Activated CD8-positive, alpha-beta T cell treated with anti-CD3 and anti-CD28 coated beads, Interleukin-2, amount 10 ng/mL, durations not matched to agents 7 days and 5 days (primary cell): ENCODE measurements at regions not wholly inside any gene's neighbourhood (a gene's known extent, or its start where the extent isn't known, plus 50 kb on each side); places are given as distances from the start of the nearest gene placed in this dataset.

Experiments
- ATAC-seq: fragments of 150-1000 bp; cut with Tn5 transposase; one replicate; pipeline ENCODE4 v1.10.0; 2021; ENCODE audit warnings: moderate library complexity
- CTCF ChIA-PET: fragments of 350-600 bp; sonication (Branson Sonifier 250); formaldehyde crosslinking; loops from one replicate; lab custom pipeline; 2021; ENCODE audit warnings: antibody characterized with exemption; lab: Charles Lee
- POLR2A ChIA-PET: fragments of 350-600 bp; sonication (Branson Sonifier 250); formaldehyde crosslinking; loops from one replicate; lab custom pipeline; 2021; ENCODE audit warnings: antibody characterized with exemption; lab: Charles Lee
- DNase-seq: peaks from one replicate; pipeline ENCODE4 v3.0.0-alpha.2; 2020
- H3K27ac Mint-ChIP-seq: one replicate; pipeline ENCODE4 v1.8.0; 2021; ENCODE audit warnings: mild to moderate bottlenecking, mixed read lengths
- H3K27me3 Mint-ChIP-seq: one replicate; pipeline ENCODE4 v1.8.0; 2021; ENCODE audit warnings: low read depth, mixed read lengths
- H3K36me3 Mint-ChIP-seq: one replicate; pipeline ENCODE4 v1.8.0; 2021; ENCODE audit warnings: low read depth, mixed read lengths
- H3K4me1 Mint-ChIP-seq: one replicate; pipeline ENCODE4 v1.8.0; 2021; ENCODE audit warnings: low read depth, mixed read lengths
- H3K4me3 Mint-ChIP-seq: one replicate; pipeline ENCODE4 v1.8.0; 2021; ENCODE audit warnings: mild to moderate bottlenecking, mixed read lengths
- H3K9me3 Mint-ChIP-seq: one replicate; pipeline ENCODE4 v1.8.0; 2022; ENCODE audit warnings: mixed read lengths; ENCODE audit not compliant: insufficient read depth

DNA sequence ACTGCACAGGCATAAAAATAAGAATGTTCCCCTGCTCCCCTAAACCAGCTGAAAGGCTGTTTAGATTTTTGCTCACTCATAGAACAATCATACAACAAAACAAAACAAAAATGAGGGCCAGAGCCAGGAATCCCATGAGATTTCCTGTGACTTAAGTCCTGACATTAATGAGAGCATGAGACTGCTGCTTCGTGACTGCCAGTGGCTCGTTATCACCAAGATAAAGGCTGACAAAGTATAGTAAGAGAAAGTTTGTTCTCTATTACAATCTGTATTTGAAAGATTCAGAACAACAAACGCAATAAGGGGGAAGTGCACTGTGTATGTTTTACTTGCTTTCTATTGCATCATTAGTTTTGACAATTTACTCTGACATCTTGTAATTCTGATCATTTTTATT lies 837.1 kb upstream of the C9orf72 start:
- POLR2A ChIA-PET, result no interaction called here
- Mint-ChIP-seq H3K9me3 (no peaks in the 10 kb centered on the region), H3K4me3 (no peak overlapping the region), H3K4me1 (no peaks in the 10 kb centered on the region), H3K27me3 (no peaks in the 10 kb centered on the region), H3K36me3 (no peaks in the 10 kb centered on the region), H3K27ac (no peak overlapping the region)
- DNase-seq, result no peak
- CTCF ChIA-PET, result no interaction called here
- ATAC-seq, result no peak

DNA sequence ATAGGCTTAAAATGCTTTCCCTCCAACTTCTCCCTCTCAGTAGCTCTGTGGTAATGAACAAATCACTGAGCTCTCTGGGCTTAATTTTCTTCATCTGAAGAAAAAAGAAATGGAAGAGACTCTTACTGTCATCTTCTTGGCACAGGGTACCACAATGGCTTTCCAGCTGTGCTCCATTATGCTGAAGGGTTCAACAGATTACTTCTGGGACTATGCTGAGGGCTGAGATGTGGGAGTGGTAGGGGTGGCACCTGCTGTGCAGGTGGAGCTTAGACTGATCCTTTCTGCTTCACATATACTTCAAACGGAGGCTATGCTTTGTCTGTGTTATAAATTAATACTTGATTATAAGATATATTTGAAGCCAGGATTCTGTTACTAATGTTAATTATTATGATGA lies 840.2 kb upstream of the C9orf72 start:
- no peaks in the 10 kb centered on the region for H3K27me3 Mint-ChIP-seq
- DNase-seq (no peak), ATAC-seq (no peak)
- ChIA-PET POLR2A (no interaction called here), CTCF (no interaction called here)
- H3K36me3 Mint-ChIP-seq, result no peaks in the 10 kb centered on the region
- H3K4me3 Mint-ChIP-seq, result no peak overlapping the region
- no peaks in the 10 kb centered on the region for H3K4me1 Mint-ChIP-seq
- no peaks in the 10 kb centered on the region for H3K9me3 Mint-ChIP-seq
- no peak overlapping the region for H3K27ac Mint-ChIP-seq

DNA sequence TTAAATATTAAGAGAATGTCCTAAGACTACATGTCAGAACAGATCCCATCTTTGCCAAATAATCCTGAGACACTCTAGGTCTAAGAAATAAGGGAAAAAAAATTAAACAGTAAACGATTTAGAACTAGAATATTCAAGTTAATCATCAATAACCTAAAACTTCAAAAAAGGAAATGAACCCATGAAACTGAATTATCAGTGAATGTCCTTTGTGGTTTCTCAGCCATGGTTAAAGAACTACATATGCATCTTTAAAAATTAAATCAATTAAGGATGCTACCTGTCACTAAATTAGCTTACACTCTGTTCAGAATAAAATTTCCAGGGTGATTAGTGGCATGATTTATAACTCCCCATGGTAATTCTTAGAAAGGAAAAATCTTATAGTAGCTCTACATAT lies 850.0 kb upstream of the C9orf72 start:
- H3K27me3 Mint-ChIP-seq, result no peaks in the 10 kb centered on the region
- no peak overlapping the region for H3K4me3 Mint-ChIP-seq
- CTCF ChIA-PET, result no interaction called here
- no peak overlapping the region for H3K27ac Mint-ChIP-seq
- no peaks in the 10 kb centered on the region for H3K4me1 Mint-ChIP-seq
- DNase-seq (no peak), ATAC-seq (no peak)
- no peaks in the 10 kb centered on the region for H3K36me3 Mint-ChIP-seq
- H3K9me3 Mint-ChIP-seq, result no peaks in the 10 kb centered on the region
- POLR2A ChIA-PET, result no interaction called here

DNA sequence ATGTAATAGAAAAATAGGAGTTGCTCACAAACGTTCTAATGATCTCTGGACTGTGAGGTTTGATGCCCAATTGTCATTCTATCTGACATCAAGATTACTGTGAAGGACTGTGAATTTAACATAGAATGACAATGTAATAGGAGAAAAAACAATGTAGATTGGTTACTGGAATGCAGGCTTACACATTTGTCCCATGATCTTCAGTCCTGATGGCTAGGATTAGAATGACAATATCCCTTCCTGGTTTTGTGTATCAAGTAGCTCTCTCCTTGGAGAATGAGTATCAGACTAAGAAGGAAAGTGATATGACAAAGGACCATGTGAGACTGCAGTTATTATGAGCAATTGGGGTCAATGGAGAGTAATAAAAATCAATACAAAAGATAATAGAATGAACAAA lies 862.2 kb upstream of the C9orf72 start:
- no peaks in the 10 kb centered on the region for H3K4me1 Mint-ChIP-seq
- no peak overlapping the region for H3K27ac Mint-ChIP-seq
- ATAC-seq (no peak), DNase-seq (no peak)
- no peak overlapping the region for H3K4me3 Mint-ChIP-seq
- no peaks in the 10 kb centered on the region for H3K36me3 Mint-ChIP-seq
- H3K27me3 Mint-ChIP-seq, result no peaks in the 10 kb centered on the region
- ChIA-PET POLR2A (no interaction called here), CTCF (no interaction called here)
- no peaks in the 10 kb centered on the region for H3K9me3 Mint-ChIP-seq

DNA sequence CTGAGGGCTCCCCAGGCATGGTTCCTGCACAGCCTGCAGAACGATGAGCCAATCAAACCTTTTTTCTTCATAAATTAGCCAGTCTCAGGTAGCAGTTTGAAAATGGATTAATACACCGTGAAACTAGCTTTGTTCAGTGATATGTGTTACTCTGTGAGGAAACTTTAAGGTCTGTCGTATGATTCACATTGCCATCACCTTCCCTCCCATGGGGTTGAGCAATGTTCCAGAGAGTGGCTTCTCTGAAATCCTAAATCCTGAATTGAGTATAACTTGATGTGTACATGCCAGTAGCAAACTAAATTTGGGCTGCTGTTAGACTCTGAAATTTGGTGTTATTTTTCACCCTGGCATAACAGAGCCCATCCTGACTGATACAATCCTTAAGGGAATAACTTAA lies 866.4 kb upstream of the C9orf72 start:
- Mint-ChIP-seq H3K27me3 (no peaks in the 10 kb centered on the region), H3K4me1 (no peaks in the 10 kb centered on the region), H3K9me3 (peaks cover 4% of the 10 kb centered on the region), H3K27ac (no peak overlapping the region), H3K36me3 (no peaks in the 10 kb centered on the region), H3K4me3 (no peak overlapping the region)
- CTCF ChIA-PET, result no interaction called here
- POLR2A ChIA-PET, result no interaction called here
- ATAC-seq (no peak), DNase-seq (no peak)

DNA sequence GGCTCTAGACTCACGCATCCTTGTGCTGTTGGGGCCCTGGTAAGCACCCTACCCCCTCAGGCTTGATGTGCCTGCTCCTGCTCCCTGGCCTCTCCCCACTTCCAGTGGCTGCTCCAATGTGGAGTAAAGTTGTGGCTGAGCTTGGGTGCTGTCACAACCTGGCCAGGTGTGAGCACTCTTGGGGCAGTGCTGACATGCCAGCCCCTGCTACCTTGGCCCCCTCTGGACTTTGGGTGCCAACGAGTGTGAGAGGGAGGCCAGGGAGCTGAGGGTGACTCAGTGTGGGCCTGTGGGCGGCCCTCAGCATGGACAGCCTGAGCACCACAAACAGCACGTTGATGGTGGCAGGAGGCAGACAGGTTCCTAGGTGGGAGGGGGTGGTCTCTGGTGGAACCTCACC lies 870.2 kb upstream of the C9orf72 start:
- H3K27me3 Mint-ChIP-seq, result no peaks in the 10 kb centered on the region
- POLR2A ChIA-PET, result no interaction called here
- no peaks in the 10 kb centered on the region for H3K36me3 Mint-ChIP-seq
- ATAC-seq (no peak), DNase-seq (no peak)
- no peak overlapping the region for H3K4me3 Mint-ChIP-seq
- H3K4me1 Mint-ChIP-seq, result no peaks in the 10 kb centered on the region
- CTCF ChIA-PET, result no interaction called here
- H3K27ac Mint-ChIP-seq, result no peak overlapping the region
- H3K9me3 Mint-ChIP-seq, result peaks cover 8% of the 10 kb centered on the region

DNA sequence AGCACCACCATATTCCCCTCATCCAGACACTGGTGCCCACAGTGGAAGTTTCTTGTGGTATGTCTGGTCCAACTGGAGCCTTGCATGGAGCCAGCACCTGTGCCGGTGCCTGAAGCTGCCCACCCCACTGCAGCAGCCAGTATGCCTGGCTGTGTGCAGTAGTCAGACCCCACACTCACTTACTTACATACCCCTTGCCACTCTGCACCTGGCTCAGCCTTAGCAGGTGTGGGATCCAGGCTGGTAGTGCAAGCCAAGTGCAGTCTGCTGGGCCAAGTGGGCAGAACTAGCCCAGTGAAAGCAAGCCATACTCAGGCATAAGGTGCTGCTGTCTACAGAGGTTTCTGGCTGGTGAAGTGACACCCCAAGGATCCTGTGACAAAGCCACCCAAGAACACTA lies 871.4 kb upstream of the C9orf72 start:
- no peak for DNase-seq
- CTCF ChIA-PET, result no interaction called here
- no peaks in the 10 kb centered on the region for H3K36me3 Mint-ChIP-seq
- no peak overlapping the region for H3K27ac Mint-ChIP-seq
- no peaks in the 10 kb centered on the region for H3K4me1 Mint-ChIP-seq
- ATAC-seq, result no peak
- H3K4me3 Mint-ChIP-seq, result no peak overlapping the region
- peaks cover 8% of the 10 kb centered on the region for H3K9me3 Mint-ChIP-seq
- POLR2A ChIA-PET, result no interaction called here
- no peaks in the 10 kb centered on the region for H3K27me3 Mint-ChIP-seq

DNA sequence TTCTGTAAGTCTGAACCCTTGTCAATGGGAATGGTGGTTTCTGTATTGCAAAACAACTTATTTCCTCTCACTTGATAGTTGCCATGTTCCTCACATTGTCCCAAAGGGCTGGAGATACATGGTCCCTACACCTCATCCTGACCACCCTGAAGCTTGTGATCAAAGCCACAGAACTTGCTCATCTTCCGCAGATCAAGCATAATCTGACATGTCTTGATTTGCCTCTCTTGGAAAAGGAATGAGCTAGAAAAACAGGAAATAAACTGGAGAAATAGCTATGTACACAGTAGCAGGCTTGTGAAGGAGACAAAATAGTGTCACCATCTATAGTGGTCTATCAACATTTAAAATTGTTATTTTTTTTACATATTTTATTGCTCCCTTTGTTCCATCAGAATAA lies 871.9 kb upstream of the C9orf72 start:
- H3K27ac Mint-ChIP-seq, result no peak overlapping the region
- DNase-seq, result no peak
- H3K4me1 Mint-ChIP-seq, result no peaks in the 10 kb centered on the region
- no peaks in the 10 kb centered on the region for H3K27me3 Mint-ChIP-seq
- peaks cover 8% of the 10 kb centered on the region for H3K9me3 Mint-ChIP-seq
- ATAC-seq, result no peak
- H3K4me3 Mint-ChIP-seq, result no peak overlapping the region
- ChIA-PET CTCF (no interaction called here), POLR2A (no interaction called here)
- H3K36me3 Mint-ChIP-seq, result no peaks in the 10 kb centered on the region

DNA sequence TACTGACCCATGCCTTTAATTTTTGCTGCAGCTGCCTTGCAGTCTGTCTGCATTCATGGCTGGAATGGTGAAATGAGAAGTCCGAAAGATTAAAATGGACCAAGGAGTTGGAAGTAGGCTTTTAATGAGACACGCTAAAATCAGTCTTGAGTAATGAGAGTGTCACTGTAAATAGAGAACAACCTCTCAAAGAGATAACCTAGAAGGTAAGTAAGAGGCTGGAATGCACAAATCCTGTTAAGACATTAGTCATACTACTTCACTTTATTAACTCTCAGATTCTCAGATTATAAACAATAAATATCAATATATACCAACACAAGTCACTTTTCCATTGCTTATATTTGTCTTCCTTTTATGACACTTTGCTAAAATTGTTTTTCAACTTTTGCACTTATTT lies 880.6 kb upstream of the C9orf72 start:
- ChIA-PET CTCF (no interaction called here), POLR2A (no interaction called here)
- Mint-ChIP-seq H3K4me3 (no peak overlapping the region), H3K36me3 (no peaks in the 10 kb centered on the region), H3K27ac (no peak overlapping the region), H3K4me1 (no peaks in the 10 kb centered on the region), H3K9me3 (no peaks in the 10 kb centered on the region), H3K27me3 (no peaks in the 10 kb centered on the region)
- ATAC-seq (no peak), DNase-seq (no peak)

DNA sequence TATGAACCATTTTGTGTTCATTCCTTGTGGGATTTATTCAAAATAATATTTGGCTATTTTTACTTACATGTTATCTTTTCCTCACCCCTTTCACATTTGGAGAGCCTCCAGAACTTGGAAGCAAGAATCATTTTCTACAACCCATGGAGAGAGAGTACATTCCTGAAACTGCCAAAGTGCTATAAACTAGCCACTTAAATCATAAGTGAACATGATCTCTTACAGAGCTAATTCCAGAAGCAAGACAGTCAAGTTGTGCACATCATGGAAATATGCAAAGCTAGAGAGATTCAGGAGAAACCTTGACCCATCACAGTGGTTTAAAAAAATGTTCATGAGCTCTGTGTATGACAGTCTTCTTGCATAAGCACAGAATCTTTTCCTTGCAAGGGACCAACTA lies 883.6 kb upstream of the C9orf72 start:
- Mint-ChIP-seq H3K27ac (no peak overlapping the region), H3K36me3 (no peaks in the 10 kb centered on the region), H3K9me3 (no peaks in the 10 kb centered on the region), H3K4me3 (no peak overlapping the region), H3K4me1 (no peaks in the 10 kb centered on the region), H3K27me3 (no peaks in the 10 kb centered on the region)
- DNase-seq, result no peak
- no peak for ATAC-seq
- POLR2A ChIA-PET, result no interaction called here
- CTCF ChIA-PET, result no interaction called here

DNA sequence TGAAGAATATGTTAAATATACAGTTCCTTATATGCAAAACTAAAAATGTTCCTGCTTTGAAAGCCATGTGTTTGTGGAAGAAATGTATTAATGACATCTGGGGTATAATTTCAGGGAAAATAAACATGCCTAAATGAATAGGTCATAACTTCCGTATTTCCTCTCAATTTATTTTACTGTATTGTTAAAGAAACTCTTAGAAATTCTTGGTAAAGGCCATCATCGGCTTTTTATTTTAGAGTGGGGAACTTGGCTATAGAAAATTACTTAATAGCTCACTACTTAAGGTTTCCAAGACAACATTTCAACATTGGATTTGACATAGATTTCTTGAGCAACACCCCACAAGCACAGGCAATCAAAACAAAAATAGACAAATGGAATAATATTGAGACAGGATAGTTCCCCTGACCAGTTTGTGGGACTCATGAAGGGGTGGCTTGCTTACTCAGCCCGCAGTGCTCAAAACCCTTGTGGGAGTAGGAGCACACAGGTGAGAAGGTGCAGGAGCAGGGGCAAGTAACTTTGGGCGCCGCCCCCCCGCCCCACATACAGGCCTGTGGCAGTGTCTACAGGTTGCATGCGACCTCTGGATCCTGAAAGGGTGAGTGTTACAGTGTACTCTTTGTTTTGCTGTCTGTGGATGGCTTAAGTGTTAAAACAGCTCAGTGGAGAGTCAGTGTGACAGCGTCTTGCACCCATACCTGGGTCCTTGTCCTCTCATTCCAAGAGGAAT lies 891.4 kb upstream of the C9orf72 start:
- Mint-ChIP-seq H3K27ac (no peak overlapping the region), H3K36me3 (no peaks in the 10 kb centered on the region), H3K9me3 (peaks cover 20% of the 10 kb centered on the region), H3K4me3 (no peak overlapping the region), H3K27me3 (no peaks in the 10 kb centered on the region), H3K4me1 (no peaks in the 10 kb centered on the region)
- POLR2A ChIA-PET, result no interaction called here
- DNase-seq, result no peak
- ATAC-seq, result no peak
- CTCF ChIA-PET, result no interaction called here

DNA sequence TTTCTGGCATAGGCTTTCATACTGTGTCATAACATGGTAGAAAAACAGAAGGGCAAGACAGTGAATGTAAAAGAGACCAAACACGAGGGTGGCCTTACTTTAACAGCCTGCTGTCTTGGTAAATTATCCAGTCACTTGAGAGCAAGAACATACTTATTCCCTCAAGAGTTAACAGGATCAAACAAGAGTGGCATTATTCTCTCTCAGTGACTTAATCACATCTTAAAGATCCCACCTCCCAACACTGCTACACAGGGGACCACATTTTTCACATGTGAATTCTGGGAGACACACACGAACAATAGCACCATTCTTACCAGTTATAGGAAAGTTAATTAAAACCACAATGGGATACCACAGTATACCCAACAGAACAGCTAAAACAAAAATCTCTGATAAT lies 898.0 kb upstream of the C9orf72 start:
- ATAC-seq (no peak), DNase-seq (no peak)
- CTCF ChIA-PET, result no interaction called here
- Mint-ChIP-seq H3K27me3 (no peaks in the 10 kb centered on the region), H3K36me3 (no peaks in the 10 kb centered on the region), H3K9me3 (peaks cover 8% of the 10 kb centered on the region), H3K4me1 (no peaks in the 10 kb centered on the region), H3K4me3 (no peak overlapping the region), H3K27ac (no peak overlapping the region)
- POLR2A ChIA-PET, result no interaction called here

DNA sequence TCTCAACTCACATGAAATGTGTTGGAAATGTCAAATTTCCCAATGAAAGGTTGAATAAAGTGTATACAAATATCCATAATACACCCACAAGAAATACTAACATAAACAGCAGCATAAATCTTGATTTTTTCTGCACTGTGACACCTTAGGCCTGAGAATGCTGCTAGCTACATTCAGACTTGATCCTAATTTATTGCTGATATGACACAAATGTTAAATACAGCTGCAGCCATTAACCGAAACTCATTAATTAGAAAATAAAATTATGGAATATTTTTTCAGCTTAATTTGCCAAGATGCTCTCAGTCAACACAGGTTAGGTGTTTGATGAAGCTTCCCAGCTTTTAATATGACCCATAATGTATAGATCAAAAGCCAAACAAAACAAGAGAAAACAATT lies 914.3 kb upstream of the C9orf72 start:
- H3K27ac Mint-ChIP-seq, result no peak overlapping the region
- no peaks in the 10 kb centered on the region for H3K27me3 Mint-ChIP-seq
- H3K4me3 Mint-ChIP-seq, result no peak overlapping the region
- H3K4me1 Mint-ChIP-seq, result no peaks in the 10 kb centered on the region
- ATAC-seq (no peak), DNase-seq (no peak)
- H3K36me3 Mint-ChIP-seq, result no peaks in the 10 kb centered on the region
- H3K9me3 Mint-ChIP-seq, result no peaks in the 10 kb centered on the region
- ChIA-PET POLR2A (no interaction called here), CTCF (no interaction called here)
